Skin of body (tissue), 1 donor: ENCODE measurements at regions not wholly inside any gene's neighbourhood (a gene's known extent, or its start where the extent isn't known, plus 50 kb on each side); places are given as distances from the start of the nearest gene placed in this dataset.
"Not testable (repeated sequence)": the region's sequence is repeated elsewhere in the genome, so short reads cannot be mapped to it uniquely, and the experiment has no call there.

Source experiments
- DNase-seq: peaks from one replicate; lab custom pipeline; 2025; lab: John Stamatoyannopoulos, UW

GRCh38 chr9:29450343-29450875 is 1877.1 kb upstream of the C9orf72 start:
- not testable (repeated sequence) for DNase-seq

GRCh38 chr9:29456940-29457339 is 1883.7 kb upstream of the C9orf72 start:
- DNase-seq, result no peak

- no peak for DNase-seq
These were observed 1902.2 kb upstream of the C9orf72 start for GRCh38 chr9:29475471-29475870.

GRCh38 chr9:29511680-29512079 is 1938.4 kb upstream of the C9orf72 start:
- no peak for DNase-seq

- DNase-seq, result no peak
These were observed 1941.1 kb upstream of the C9orf72 start for GRCh38 chr9:29514336-29514735.

GRCh38 chr9:29514862-29515261 is 1941.6 kb upstream of the C9orf72 start:
- DNase-seq, result no peak

- DNase-seq, result no peak
These were observed 1975.2 kb upstream of the C9orf72 start for GRCh38 chr9:29548436-29548835.

GRCh38 chr9:29555502-29555901 is 1982.2 kb upstream of the C9orf72 start:
- DNase-seq, result no peak

- DNase-seq, result no peak
These were observed 1983.0 kb upstream of the C9orf72 start for GRCh38 chr9:29556317-29556716.

GRCh38 chr9:29556746-29557145 is 1983.5 kb upstream of the C9orf72 start:
- DNase-seq, result no peak

- DNase-seq, result no peak
These were observed 1991.3 kb upstream of the C9orf72 start for GRCh38 chr9:29564564-29564963.

- no peak for DNase-seq
These were observed 2001.9 kb upstream of the C9orf72 start for GRCh38 chr9:29575219-29575618.

- no peak for DNase-seq
These were observed 2015.1 kb upstream of the C9orf72 start for GRCh38 chr9:29588361-29588760.

- no peak for DNase-seq
These were observed 2036.0 kb upstream of the C9orf72 start for GRCh38 chr9:29609282-29609681.

- no peak for DNase-seq
These were observed 2040.5 kb upstream of the C9orf72 start for GRCh38 chr9:29613773-29614172.

GRCh38 chr9:29616844-29617243 is 2043.6 kb upstream of the C9orf72 start:
- no peak for DNase-seq

GRCh38 chr9:29625292-29625731 is 2052.0 kb upstream of the C9orf72 start:
- no peak for DNase-seq

GRCh38 chr9:29625931-29626330 is 2052.7 kb upstream of the C9orf72 start:
- DNase-seq, result no peak

GRCh38 chr9:29628856-29629255 is 2055.6 kb upstream of the C9orf72 start:
- not testable (repeated sequence) for DNase-seq

GRCh38 chr9:29637471-29638237 is 2064.4 kb upstream of the C9orf72 start:
- DNase-seq, result no peak

GRCh38 chr9:29640507-29640906 is 2067.2 kb upstream of the C9orf72 start:
- DNase-seq, result no peak

- DNase-seq, result no peak
These were observed 2071.2 kb upstream of the C9orf72 start for GRCh38 chr9:29644514-29644913.

- DNase-seq, result no peak
These were observed 2074.2 kb upstream of the C9orf72 start for GRCh38 chr9:29647451-29647850.
